ENCODE measurements at regions not wholly inside any gene's neighbourhood (a gene's known extent, or its start where the extent isn't known, plus 50 kb on each side); places are given as distances from the start of the nearest gene placed in this dataset.
"Not testable (repeated sequence)": the region's sequence is repeated elsewhere in the genome, so short reads cannot be mapped to it uniquely, and the experiment has no call there.

DNA sequence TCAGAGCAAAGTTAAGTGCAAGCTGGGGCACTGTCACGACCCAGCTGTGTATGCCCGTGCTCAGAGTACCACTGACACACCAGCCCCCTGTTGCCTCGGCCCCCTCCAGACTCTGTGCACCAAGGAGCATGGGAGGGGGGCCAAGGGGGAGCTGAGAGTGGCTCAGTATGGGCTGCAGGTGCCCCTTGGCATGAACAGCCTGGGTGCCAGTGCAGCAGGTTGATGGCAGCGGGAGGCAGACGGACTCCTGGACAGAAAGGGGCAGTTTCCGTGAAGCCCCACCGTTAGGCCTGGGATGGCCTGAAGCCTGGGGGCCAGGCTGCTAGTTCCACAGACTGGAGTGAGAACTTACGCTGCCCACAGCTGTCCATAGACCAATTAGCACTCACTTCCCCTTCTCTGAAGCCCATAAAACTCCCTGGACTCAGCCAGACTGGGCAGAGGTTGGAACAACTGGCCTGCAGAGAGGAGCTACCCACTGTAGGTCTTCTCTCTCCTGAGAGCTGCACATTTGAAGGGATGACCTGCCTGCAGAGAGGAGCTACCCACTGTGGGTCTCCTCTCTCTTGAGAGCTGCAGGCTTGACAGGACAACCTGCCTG, 182.8 kb downstream of the DEPDC1B start:
- DNase-seq (ENCODE audit: low spot score), result no peak

- DNase-seq (ENCODE audit: low spot score), result no peak
These were observed 183.3 kb downstream of the DEPDC1B start for GRCh38 chr5:60516688-60517087.

- DNase-seq (ENCODE audit: low spot score), result no peak
These were observed 185.8 kb downstream of the DEPDC1B start for GRCh38 chr5:60514152-60514551.

- DNase-seq (ENCODE audit: low spot score), result no peak
These were observed 187.8 kb downstream of the DEPDC1B start for GRCh38 chr5:60512117-60512516.

DNA sequence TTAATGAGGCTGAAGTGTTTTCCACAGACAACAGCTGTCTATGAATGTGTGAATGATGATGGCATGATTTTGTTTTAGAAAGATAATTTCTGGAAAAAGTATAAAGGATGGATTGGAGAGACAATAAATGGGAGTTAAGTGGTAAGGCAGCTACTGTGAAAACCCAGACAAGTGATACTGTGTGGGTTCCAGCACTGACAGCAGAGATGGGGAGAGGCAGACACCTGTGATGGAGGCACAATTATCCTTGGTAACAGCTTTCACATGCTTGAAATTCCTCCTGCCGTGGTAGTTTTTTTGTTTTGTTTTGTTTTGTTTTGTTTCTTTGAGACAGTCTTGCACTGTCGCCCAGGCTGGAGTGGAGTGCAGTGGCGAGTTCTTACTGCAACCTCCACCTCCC, 189.3 kb downstream of the DEPDC1B start:
- DNase-seq (ENCODE audit: low spot score), result no peak

- DNase-seq (ENCODE audit: low spot score), result no peak
These were observed 189.9 kb downstream of the DEPDC1B start for GRCh38 chr5:60510049-60510448.

GRCh38 chr5:60509519-60509918, 190.4 kb downstream of the DEPDC1B start:
- DNase-seq (ENCODE audit: low spot score), result no peak

GRCh38 chr5:60507687-60508086, 192.3 kb downstream of the DEPDC1B start:
- DNase-seq (ENCODE audit: low spot score), result no peak

GRCh38 chr5:60505373-60506171, 194.4 kb downstream of the DEPDC1B start:
- no peak for DNase-seq (ENCODE audit: low spot score)

- no peak for DNase-seq (ENCODE audit: low spot score)
These were observed 195.6 kb downstream of the DEPDC1B start for GRCh38 chr5:60504342-60504741.

GRCh38 chr5:60503771-60504170, 196.2 kb downstream of the DEPDC1B start:
- no peak for DNase-seq (ENCODE audit: low spot score)

DNA sequence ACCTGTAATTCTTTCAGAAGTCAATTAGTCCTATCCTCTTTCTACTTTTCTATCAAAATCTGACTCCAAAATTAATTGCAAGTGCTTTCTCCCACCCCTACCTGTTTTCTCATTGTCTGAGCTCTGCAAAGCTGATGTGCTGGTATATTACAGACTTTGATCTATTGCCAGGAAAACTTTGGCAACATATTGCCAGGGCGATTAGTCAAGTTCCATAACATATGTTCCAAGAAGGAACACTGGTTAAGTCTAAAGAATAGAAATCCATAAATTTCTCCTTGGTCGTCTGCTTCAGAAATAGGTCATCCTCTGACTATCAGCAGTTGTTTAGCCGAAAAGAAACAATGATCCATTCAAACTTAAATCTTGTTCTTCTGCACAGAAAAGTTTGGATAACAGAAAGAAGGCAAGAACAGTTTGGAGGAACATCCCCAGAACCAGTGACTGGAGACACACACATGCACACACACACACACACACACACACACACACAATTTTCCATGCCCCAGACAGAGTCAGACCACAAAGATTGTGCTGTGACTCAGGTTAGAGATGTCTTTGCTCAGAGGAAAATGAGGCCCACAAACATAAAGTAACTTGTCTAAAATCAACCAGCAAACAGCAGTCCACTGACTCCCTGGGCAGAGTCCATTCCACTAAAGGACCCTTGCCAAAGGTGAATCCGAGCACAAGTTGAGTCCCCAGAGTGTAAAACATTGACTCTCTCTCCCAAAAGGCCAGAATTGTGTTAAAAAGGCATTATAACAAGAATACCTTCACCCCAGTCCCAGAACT, 202.1 kb downstream of the DEPDC1B start:
- no peak for DNase-seq (ENCODE audit: low spot score)

DNA sequence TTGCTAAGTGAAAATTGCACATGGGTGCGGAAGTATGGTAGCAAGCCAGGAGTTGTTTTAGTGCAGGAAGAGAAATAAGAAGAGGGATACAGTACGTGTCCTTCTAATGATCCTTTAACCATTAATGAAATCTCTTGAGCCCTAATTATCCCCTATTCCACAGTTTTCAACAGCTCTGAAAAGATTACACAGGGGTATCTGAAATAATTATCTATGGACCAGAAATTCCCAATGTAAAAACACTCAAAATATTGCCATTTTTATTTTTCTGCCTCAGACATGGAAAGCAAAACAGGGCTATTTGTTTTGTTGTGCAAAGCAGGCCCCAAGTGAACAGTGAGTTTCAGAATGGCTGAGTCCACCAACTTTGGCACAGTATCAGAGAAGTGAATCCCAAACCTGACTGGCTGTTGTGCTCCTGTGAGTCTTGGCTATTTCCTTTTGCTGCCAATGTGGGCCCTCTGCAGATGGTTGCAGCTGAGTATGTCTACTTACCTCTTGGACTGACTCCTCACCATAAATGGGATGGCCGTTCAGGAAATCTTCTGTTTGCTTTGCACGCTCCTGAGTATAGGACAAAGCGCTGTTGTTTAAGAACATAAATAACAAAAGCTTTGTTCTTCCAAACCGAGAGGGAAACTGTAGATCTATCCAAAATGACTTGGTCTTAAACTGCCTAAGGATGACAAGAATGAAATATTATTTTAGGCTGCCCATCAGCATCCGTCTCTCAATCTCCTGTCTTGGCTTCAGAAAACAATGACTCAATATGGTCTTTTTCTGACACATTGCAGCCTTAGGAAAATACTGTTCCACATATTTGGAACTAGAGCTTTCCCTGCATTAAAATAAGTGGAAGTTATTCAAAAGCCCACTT, 204.1 kb downstream of the DEPDC1B start:
- DNase-seq (ENCODE audit: low spot score), result no peak

DNA sequence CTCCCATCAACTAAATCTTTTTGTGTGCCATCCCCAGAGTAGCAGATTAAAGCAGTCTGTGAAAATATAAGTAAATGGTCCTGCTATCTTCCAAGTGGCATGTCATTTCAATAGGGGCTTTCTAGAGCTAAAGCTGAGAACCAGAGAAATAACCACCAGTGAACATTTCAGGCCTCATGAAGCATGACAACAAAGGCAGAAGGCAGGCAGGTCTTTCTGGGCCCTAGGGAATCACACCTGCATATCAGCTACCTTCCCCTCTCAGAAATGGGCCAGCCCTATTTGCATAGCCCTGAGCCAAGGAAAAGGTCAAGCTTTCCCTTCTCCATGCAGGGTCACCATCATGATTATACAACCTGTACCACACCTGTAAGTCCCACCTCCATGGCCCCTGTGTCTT, 205.3 kb downstream of the DEPDC1B start:
- no peak for DNase-seq (ENCODE audit: low spot score)

- DNase-seq (ENCODE audit: low spot score), result no peak
These were observed 205.8 kb downstream of the DEPDC1B start for GRCh38 chr5:60494144-60494543.

- no peak for DNase-seq (ENCODE audit: low spot score)
These were observed 206.6 kb downstream of the DEPDC1B start for GRCh38 chr5:60493372-60493771.

- DNase-seq (ENCODE audit: low spot score), result peak; percentile 53
These were observed 207.0 kb downstream of the DEPDC1B start for GRCh38 chr5:60492958-60493357.

DNA sequence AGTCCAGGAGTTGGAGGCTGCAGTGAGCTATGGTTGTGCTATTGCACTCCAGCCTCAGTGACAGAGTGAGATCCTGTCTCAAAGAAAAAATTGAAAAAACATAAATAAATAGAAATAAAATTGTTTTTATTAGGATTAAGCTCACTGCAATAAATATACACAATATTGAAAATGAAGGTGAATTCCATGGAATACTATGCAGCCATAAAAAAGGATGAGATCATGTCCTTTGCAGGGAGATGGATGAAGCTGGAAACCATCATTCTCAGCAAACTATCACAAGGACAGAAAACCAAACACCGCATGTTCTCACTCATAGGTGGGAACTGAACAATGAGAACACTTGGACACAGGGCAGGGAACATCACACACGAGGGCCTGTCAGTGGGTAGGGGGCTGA, 207.6 kb downstream of the DEPDC1B start:
- not testable (repeated sequence) for DNase-seq (ENCODE audit: low spot score)

DNA sequence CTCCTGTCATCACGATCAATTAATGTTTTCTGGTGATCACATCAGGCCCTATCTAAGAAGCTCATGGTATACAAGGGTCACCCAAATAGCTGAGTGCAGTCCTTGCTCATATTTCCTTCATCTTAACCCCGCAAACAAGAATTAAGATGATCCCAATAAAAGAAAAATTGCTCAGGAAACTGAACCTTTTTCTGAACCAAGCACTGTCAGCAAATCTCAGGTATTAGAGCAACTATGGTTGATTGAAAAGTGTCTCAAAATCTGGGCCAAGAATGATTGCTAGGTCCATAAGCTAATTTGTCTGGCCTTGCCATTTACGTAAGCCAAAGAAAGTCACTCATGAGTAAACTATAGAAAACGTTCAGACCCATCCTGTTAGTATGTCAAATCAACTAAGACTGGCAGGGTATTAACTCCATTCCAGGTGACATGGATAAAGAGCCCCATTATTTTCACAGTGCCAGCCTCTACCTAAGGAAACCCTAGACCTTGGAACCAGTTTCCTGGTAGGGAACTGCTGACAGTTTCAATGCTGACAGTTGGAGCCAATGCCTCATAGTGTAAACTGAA, 209.3 kb downstream of the DEPDC1B start:
- no peak for DNase-seq (ENCODE audit: low spot score)

DNA sequence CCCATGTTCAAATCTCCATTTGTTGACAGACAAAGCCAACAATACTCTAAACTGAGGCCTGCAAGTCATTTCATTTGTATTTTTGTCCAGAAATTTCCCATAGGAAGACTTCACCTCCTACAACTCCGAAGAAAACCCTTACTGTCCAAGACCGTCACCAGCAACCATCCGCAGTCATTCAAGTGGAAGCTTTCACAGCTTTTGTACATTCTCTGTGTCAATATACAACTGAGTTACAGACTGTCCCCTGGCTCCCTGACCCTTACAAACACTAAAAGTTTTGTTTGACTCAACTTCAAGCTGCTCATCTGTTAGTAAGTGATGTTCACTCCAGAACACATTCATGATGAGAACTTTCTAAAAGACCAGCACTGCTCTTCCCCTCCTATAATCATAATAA, 210.1 kb downstream of the DEPDC1B start:
- no peak for DNase-seq (ENCODE audit: low spot score)

GRCh38 chr5:60489377-60489776, 210.6 kb downstream of the DEPDC1B start:
- no peak for DNase-seq (ENCODE audit: low spot score)

All from kidney capillary endothelial cell (primary cell).